Left ventricle myocardium superior (tissue), 1 donor: ENCODE measurements at regions not wholly inside any gene's neighbourhood (a gene's known extent, or its start where the extent isn't known, plus 50 kb on each side); places are given as distances from the start of the nearest gene placed in this dataset.
A peak's percentile ranks its signal among the peaks of the same experiment; 100 is the strongest.

Experiments
- ATAC-seq: fragments of 200-7000 bp; cut with Tn5 transposase; one replicate; pipeline ENCODE4 v1.9.1; 2020; ENCODE audit warnings: mild to moderate bottlenecking, moderate library complexity
- DNase-seq: peaks from one replicate; pipeline ENCODE4 v3.0.0-alpha.2; 2020
- intact Hi-C: fragments of 100-400 bp; cut with micrococcal nuclease; formaldehyde crosslinking; loops from one replicate; pipeline ENCODE4 v1.11.0; 2022
- donor health status: DM: no; HTN: yes; CAD: no; lungs with severe emphysema.

DNA sequence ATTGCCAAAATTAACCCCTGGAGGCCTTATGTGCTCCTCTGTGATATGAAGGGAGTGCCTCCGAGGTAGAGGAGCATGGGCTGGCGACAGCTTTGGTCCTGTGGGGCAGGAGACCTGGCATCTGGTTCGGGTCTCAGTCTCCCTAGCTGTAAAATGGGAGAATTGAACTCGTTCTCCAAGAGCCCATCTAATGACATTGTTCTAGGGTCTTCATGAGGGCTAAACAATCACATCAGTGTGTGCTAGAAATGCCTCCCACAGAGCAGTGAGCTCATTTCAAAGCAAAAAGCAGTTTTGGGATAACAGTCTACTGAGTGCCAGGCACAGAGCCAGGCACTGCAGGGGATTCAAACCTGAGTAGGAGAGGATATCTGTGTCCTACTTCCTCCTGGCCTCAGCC lies 248.0 kb downstream of the RPS24 start:
- intact Hi-C loops = no loop called here
- DNase-seq (no peak), ATAC-seq (no peak)

DNA sequence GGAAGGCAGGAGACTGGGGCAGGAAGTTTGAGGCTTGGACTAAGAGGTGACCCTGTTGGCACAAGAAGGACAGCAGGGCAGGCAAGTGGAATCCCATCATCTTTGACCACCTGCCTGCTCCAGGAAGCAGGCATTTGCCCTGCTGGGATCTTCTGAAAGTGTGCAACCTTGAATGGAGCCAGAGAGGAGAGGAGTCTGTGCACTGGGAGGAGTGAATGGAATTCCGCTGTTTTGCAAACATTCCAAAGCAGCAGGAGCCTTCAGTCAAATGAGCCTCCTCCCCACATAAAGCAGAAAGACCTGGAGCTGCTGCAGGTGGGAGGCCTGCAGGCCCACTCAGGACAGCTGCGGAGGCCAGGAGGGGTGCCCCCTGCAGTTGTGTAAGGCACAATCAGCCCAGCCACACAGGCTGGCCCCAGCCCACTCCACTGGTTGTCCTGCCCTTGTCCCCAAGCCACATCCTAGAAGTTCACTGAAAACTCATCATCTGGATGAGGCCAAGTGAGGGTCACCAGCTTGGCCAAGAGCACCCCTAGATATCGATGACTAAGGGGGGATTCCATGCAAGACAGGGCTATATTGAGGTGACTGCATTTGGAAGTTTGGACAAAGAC lies 249.5 kb downstream of the RPS24 start:
- DNase-seq (no peak), ATAC-seq (no peak)
- intact Hi-C loops = no loop called here

DNA sequence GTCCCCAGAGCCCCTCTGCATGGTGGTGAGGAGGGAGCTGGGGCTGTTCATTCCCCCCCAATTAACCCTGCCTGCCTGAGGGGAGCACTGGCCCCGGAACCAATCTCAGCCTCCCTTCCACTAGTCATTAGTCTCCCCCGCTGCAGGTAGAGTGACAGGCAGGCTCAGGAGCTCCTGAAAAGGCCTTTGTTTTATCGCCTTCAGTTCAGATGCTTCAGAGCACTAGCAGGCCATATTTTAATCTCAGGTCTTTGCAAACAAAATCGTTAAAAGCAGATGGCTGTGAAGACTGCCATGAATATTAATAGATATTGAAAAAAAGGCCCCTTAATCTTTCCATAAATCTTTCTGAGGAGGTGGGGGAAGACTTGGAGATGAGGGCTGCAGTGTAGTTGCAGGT lies 250.7 kb downstream of the RPS24 start:
- DNase-seq = no peak
- intact Hi-C loops = no loop called here
- no peak for ATAC-seq

- ATAC-seq = no peak
- DNase-seq = no peak
- intact Hi-C loops = no loop called here
Measured at GRCh38 chr10:78285226-78285625, 251.6 kb downstream of the RPS24 start.

DNA sequence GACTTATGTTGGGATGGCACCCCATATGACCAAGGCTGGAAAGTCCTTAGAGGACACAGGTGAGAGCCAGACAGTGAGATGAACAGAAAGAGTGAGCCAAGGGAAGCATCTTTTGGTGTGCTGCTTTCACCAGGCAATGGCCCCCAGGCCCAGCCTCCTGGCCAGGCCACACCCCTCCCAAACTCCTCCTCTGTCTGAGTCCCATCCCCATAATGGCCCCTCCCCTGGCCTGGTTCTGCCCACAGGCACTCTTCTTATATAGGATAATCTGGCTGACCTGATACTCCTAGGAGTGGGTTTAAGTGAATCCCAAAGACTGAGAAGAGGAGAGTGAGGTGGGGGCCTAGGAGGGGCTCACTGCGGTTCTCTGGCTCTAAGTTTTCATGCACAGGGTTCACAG lies 252.5 kb downstream of the RPS24 start:
- no peak for DNase-seq
- intact Hi-C loops = no loop called here
- no peak for ATAC-seq

GRCh38 chr10:78286668-78287067 lies 253.0 kb downstream of the RPS24 start:
- DNase-seq (no peak), ATAC-seq (no peak)
- intact Hi-C loops = no loop called here

- ATAC-seq (no peak), DNase-seq (no peak)
- intact Hi-C loops = no loop called here
Measured at GRCh38 chr10:78287618-78288017, 254.0 kb downstream of the RPS24 start.

GRCh38 chr10:78288663-78289062 lies 255.0 kb downstream of the RPS24 start:
- ATAC-seq (no peak), DNase-seq (no peak)
- intact Hi-C loops = no loop called here

GRCh38 chr10:78290131-78290750 lies 256.6 kb downstream of the RPS24 start:
- ATAC-seq (no peak), DNase-seq (no peak)
- intact Hi-C loops = no loop called here

DNA sequence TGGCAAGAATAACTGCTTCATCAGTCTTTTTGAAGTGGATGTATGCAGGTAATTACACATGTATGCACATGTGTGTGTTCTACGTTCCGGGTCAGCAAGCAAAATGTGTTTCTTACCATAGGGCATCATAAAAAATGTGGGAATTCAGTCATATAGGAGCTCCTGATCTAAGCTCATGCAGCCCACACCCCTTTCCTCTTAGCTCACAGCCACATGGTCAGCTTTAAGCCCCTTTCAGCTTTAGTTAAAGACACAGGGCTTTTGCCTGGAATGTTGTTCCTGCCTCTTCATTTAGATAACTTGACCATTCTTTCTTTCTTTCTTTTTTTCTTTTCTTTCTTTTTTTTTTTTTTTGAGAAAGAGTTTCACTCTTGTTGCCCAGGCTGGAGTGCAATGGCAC lies 258.1 kb downstream of the RPS24 start:
- ATAC-seq = no peak
- no peak for DNase-seq
- intact Hi-C loops = no loop called here

GRCh38 chr10:78292250-78292981 lies 258.8 kb downstream of the RPS24 start:
- DNase-seq (no peak), ATAC-seq (no peak)
- intact Hi-C loops = no loop called here

GRCh38 chr10:78292982-78293865 lies 259.6 kb downstream of the RPS24 start:
- intact Hi-C loops = no loop called here
- DNase-seq (no peak), ATAC-seq (no peak)

- no peak for DNase-seq
- ATAC-seq = no peak
- intact Hi-C loops = no loop called here
Measured at GRCh38 chr10:78295242-78295641, 261.6 kb downstream of the RPS24 start.

- DNase-seq (no peak), ATAC-seq (no peak)
- intact Hi-C loops = no loop called here
Measured at GRCh38 chr10:78296785-78297184, 263.1 kb downstream of the RPS24 start.

DNA sequence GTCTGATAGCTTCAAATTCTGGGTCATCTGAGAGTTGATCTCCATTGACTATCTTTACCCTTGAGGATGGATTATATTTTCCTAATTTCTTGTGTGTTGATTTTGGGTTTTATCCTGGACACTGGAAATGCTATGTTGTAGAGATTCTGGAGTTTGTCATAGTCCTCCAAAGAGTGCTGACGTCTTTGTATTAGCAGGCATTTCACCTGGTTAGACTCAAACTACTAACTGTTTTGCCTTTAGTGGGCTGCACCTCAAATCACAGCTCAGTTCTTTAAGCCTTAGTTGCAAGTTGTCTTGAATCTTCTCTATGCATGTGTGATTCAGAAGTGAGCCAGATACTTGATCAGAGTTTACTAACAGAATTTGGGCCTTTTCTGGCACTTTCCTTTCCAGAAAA lies 264.3 kb downstream of the RPS24 start:
- ATAC-seq = no peak
- DNase-seq = no peak
- intact Hi-C loops = no loop called here

- intact Hi-C loops = no loop called here
- ATAC-seq (no peak), DNase-seq (no peak)
Measured at GRCh38 chr10:78298835-78299234, 265.2 kb downstream of the RPS24 start.

DNA sequence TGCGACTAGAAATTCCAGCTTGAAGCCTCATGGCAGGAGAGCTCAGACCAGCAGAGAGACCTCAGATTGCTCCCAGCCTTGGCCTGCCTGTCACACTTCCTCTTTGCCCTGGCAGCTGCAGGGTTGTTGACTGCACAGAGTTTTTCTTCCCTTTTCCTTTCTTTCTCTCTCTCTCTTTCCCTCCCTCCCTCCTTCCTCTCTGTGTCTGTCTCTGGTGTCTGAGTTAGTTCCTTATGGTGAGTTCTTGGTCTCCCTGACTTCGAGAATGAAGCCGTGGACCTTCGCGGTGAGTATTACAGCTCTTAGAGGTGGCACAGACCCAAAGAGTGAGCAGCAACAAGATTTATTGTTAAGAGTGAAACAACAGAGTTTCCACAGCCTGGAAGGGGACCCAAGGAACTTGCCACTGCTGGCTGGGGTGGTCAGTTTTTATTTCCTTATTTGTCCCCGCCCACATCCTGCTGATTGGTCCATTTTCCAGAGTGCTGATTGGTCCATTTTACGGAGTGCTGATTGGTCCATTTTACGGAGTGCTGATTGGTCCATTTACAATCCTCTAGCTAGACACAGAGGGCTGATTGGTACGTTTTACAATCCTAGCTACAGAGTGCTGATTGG lies 266.3 kb downstream of the RPS24 start:
- peak; percentile 42 for DNase-seq
- intact Hi-C loops = no loop called here
- ATAC-seq = no peak

DNA sequence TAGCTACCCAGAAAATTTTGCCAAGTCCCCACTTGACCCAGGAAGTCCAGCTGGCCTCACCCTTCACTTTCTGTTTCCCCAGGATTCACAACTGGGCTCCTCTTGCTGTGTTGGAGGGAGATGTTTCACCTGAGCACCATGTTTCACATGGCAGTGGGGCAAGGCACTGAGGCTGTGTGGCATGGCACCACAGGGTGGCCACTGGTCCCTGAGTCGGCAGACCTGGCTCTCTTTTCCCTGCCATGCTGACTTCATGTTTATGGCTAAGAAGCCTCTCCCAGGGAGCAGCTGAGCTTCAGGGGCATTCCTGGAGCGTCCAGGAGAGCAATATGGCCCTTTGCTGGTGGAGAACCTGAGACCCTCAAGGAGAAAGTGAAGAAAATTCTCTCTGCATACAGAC lies 266.9 kb downstream of the RPS24 start:
- intact Hi-C loops = no loop called here

DNA sequence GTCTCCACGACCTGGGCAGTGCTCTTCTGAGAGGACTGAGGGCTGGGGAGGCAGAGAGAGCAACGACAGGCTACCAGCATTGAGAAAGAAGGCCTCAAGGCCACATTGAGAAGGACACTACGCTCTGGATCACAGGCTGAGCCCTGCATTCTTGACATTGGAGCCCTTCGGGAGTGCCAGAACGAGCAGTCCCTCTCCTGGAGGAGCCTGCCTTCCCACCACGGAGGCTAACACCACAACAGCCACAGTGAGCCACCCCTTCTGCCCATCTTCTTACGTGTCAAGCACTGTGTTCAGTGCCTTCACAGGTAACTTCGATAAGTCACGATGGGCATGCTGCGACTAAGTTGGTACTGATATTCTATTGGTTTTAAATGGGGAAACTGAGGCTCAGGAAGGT lies 267.8 kb downstream of the RPS24 start:
- intact Hi-C loops = no loop called here
- ATAC-seq = no peak
- no peak for DNase-seq

More for the DNA sequence above, 266.9 kb downstream of the RPS24 start:
- ATAC-seq = no peak
- DNase-seq = no peak
